ENCODE measurements at regions not wholly inside any gene's neighbourhood (a gene's known extent, or its start where the extent isn't known, plus 50 kb on each side); places are given as distances from the start of the nearest gene placed in this dataset.

- Histone ChIP-seq H3K79me2 (replicated peaks; ENCODE audit: insufficient read depth) (no peaks in the 10 kb centered on the region), H3K27me3 (ENCODE audit: insufficient read depth) (no peaks in the 10 kb centered on the region), H3K9me2 (ENCODE audit: insufficient read depth) (no peaks in the 10 kb centered on the region), H3K4me3 (no peak overlapping the region), H3K27ac (ENCODE audit: low read depth) (no peak overlapping the region), H3K4me2 (no peak overlapping the region), H3K36me3 (ENCODE audit: insufficient read depth) (0 out of 2 replicates have a peak, but pooled peaks cover 11% of the 10 kb centered on the region), H2AFZ (no peak overlapping the region), H3K4me1 (ENCODE audit: insufficient read depth) (no peaks in the 10 kb centered on the region), H4K20me1 (replicated peaks; ENCODE audit: insufficient read depth) (no peaks in the 10 kb centered on the region), H3F3A (replicated peaks; ENCODE audit: low read depth) (no peaks in the 10 kb centered on the region)
- peaks cover 25% of the 10 kb centered on the region for H3K9me3 Mint-ChIP-seq
- H3K36me3 Mint-ChIP-seq (ENCODE audit: low read depth): peaks cover 23% of the 10 kb centered on the region
- TF ChIP-seq JUNB (IDR thresholded peaks at IDR 0.05; ENCODE audit: unreplicated experiment): no peak
- no peak for TF ChIP-seq POLR2AphosphoS5 (IDR thresholded peaks at IDR 0.05; ENCODE audit: low read depth)
- no peak for TF ChIP-seq ZNF331 (CRISPR knock-in tag; IDR thresholded peaks at IDR 0.05; ENCODE audit: low read depth)
- peak; percentile 51; the same call in 1 of the 2 replicates for TF ChIP-seq ZNF462 (CRISPR knock-in tag; IDR thresholded peaks at IDR 0.05)
- no peak overlapping the region for H3K4me3 Mint-ChIP-seq
- H3K27me3 Mint-ChIP-seq (ENCODE audit: insufficient read depth, low read depth, poor library complexity): no peaks in the 10 kb centered on the region
- peaks cover 13% of the 10 kb centered on the region; the same call in 2 of the 3 replicates for H3K4me1 Mint-ChIP-seq
- ATAC-seq (peak; percentile 72), DNase-seq (ENCODE audit: low spot score) (peak; percentile 23)
- peak overlapping the region; percentile 42; the same call in 1 of the 2 replicates for H3K27ac Mint-ChIP-seq
Measured at GRCh38 chr7:12943781-12944180, 256.3 kb downstream of the ARL4A start.

DNA sequence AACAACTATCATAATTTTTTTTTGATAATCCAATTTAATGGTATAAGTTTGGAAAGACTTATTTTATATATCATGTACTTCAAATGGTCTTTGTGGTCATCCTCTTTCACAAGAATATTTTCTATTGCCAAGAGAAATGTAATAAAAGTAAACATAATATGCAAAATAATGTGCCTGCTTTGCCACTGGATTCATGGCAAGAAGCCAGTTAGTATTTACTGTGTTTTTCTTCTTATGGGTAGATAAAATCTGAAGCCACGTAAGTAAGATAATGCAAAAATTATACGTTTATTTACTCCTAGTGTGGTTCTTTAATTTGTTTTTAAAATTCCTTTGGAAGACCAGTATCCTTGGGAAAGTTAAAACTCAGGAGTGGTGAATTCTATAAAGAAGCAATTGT lies 258.5 kb downstream of the ARL4A start:
- DNase-seq (ENCODE audit: low spot score): no peak
- Histone ChIP-seq H3K79me2 (replicated peaks; ENCODE audit: insufficient read depth) (no peaks in the 10 kb centered on the region), H3K36me3 (ENCODE audit: insufficient read depth) (0 out of 2 replicates have a peak, but pooled peaks cover 2% of the 10 kb centered on the region), H3F3A (replicated peaks; ENCODE audit: low read depth) (no peaks in the 10 kb centered on the region), H2AFZ (no peak overlapping the region), H3K27me3 (ENCODE audit: insufficient read depth) (no peaks in the 10 kb centered on the region), H4K20me1 (replicated peaks; ENCODE audit: insufficient read depth) (no peaks in the 10 kb centered on the region), H3K4me3 (no peak overlapping the region), H3K27ac (ENCODE audit: low read depth) (no peak overlapping the region), H3K9me2 (ENCODE audit: insufficient read depth) (no peaks in the 10 kb centered on the region), H3K4me2 (no peak overlapping the region), H3K4me1 (ENCODE audit: insufficient read depth) (peaks cover 9% of the 10 kb centered on the region; the same call in 1 of the 2 replicates)
- no peak for ATAC-seq
- no peaks in the 10 kb centered on the region for H3K27me3 Mint-ChIP-seq (ENCODE audit: insufficient read depth, low read depth, poor library complexity)
- H3K4me1 Mint-ChIP-seq: peaks cover 21% of the 10 kb centered on the region
- no peak overlapping the region for H3K27ac Mint-ChIP-seq
- H3K4me3 Mint-ChIP-seq: no peak overlapping the region
- H3K36me3 Mint-ChIP-seq (ENCODE audit: low read depth): peaks cover 3% of the 10 kb centered on the region; the same call in 2 of the 3 replicates
- TF ChIP-seq ZNF331 (CRISPR knock-in tag; IDR thresholded peaks at IDR 0.05; ENCODE audit: low read depth) (no peak), JUNB (IDR thresholded peaks at IDR 0.05; ENCODE audit: unreplicated experiment) (no peak), EZH2phosphoT487 (IDR thresholded peaks at IDR 0.05; ENCODE audit: unreplicated experiment) (no peak), ZNF114 (CRISPR knock-in tag; IDR thresholded peaks at IDR 0.05) (no peak), CREB1 (CRISPR knock-in tag; IDR thresholded peaks at IDR 0.05; ENCODE audit: low read depth) (no peak), CTCF (conservative IDR thresholded peaks at IDR 0.05; ENCODE audit: low read depth in 2 of 2) (no peak)
- TF ChIP-seq, protein P1, sequence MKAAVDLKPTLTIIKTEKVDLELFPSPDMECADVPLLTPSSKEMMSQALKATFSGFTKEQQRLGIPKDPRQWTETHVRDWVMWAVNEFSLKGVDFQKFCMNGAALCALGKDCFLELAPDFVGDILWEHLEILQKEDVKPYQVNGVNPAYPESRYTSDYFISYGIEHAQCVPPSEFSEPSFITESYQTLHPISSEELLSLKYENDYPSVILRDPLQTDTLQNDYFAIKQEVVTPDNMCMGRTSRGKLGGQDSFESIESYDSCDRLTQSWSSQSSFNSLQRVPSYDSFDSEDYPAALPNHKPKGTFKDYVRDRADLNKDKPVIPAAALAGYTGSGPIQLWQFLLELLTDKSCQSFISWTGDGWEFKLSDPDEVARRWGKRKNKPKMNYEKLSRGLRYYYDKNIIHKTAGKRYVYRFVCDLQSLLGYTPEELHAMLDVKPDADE (IDR thresholded peaks at IDR 0.05): no peak
- H3K9me3 Mint-ChIP-seq: peaks cover 4% of the 10 kb centered on the region; the same call in 2 of the 3 replicates

Measured in GM23338 (cell line).